T-helper 2 cell treated with Interferon-gamma antibody and Interleukin-4, amounts not matched to agents 5 μg/mL and 100 μg/mL, for 36 hours (primary cell): ENCODE measurements at regions not wholly inside any gene's neighbourhood (a gene's known extent, or its start where the extent isn't known, plus 50 kb on each side); places are given as distances from the start of the nearest gene placed in this dataset.
"Not testable (repeated sequence)": the region's sequence is repeated elsewhere in the genome, so short reads cannot be mapped to it uniquely, and the experiment has no call there.

Experiments
- DNase-seq: peaks from one replicate; pipeline ENCODE4 v3.0.0; 2021; ENCODE audit warnings: low spot score
- H3K27ac Mint-ChIP-seq: one replicate; pipeline ENCODE4 v1.8.0; 2021; ENCODE audit warnings: mild to moderate bottlenecking, mixed read lengths
- H3K27me3 Mint-ChIP-seq: one replicate; pipeline ENCODE4 v1.8.0; 2021; ENCODE audit warnings: low read depth, mixed read lengths
- H3K36me3 Mint-ChIP-seq: one replicate; pipeline ENCODE4 v1.8.0; 2021; ENCODE audit warnings: low read depth, mixed read lengths
- H3K4me1 Mint-ChIP-seq: one replicate; pipeline ENCODE4 v1.8.0; 2021; ENCODE audit warnings: low read depth, mixed read lengths
- H3K4me3 Mint-ChIP-seq: one replicate; pipeline ENCODE4 v1.8.0; 2022; ENCODE audit warnings: mild to moderate bottlenecking, moderate library complexity, mixed read lengths
- H3K9me3 Mint-ChIP-seq: one replicate; pipeline ENCODE4 v1.8.0; 2021; ENCODE audit warnings: mixed read lengths

DNA sequence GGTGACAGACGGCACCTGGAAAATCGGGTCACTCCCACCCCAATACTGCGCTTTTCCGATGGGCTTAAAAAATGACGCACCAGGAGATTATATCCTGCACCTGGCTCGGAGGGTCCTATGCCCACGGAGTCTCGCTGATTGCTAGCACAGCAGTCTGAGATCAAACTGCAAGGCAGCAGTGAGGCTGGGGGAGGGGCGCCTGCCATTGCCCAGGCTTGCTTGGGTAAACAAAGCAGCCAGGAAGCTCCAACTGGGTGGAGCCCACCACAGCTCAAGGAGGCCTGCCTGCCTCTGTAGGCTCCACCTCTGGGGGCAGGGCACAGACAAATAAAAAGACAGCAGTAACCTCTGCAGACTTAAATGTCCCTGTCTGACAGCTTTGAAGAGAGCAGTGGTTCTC, 307.4 kb downstream of the DOK5 start:
- not testable (repeated sequence) for H3K4me3 Mint-ChIP-seq, H3K9me3 Mint-ChIP-seq

DNA sequence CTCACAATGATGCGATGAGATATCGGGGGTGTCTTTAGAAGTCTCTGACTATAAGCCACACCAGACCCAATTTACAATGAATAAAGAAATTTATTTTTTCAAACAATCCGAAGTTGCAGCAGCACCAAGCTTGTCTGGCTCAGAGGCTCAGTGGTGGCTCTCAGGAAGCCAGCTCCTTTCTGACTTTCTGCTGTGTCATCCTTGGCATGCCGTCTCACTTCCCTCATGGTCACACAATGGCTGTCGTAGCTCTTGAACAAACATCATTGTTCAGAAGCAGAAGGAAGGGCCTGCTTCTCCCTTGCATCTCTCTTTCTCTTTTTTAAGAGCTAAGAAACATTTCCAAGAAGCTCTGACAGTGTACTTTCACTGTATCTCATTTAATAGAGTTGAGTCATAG, 299.0 kb downstream of the DOK5 start:
- Mint-ChIP-seq H3K4me3 (no peak overlapping the region), H3K36me3 (no peaks in the 10 kb centered on the region), H3K9me3 (peaks cover 4% of the 10 kb centered on the region), H3K27ac (no peak overlapping the region), H3K4me1 (no peaks in the 10 kb centered on the region), H3K27me3 (no peaks in the 10 kb centered on the region)
- DNase-seq, result no peak

More for the DNA sequence above, 307.4 kb downstream of the DOK5 start:
- H3K4me1 Mint-ChIP-seq, H3K36me3 Mint-ChIP-seq, H3K27me3 Mint-ChIP-seq, H3K27ac Mint-ChIP-seq, DNase-seq: not testable (repeated sequence)

DNA sequence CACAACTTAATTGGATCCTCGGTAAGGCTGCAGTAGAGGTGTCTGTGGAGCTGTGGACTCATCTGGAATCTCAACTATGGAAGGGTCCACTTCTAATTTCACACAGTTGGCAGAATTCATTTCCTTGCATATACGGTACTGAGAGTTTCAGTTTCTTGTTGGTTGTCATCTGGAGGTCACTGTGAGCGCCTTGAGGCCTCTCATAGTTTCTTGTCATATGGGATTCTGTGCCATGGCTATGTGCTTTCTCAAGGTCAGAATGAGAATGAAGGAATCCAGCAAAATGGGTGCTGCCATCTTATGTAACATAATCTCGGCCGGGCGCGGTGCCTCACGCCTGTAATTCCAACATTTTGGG, 298.2 kb downstream of the DOK5 start:
- Mint-ChIP-seq H3K27ac (no peak overlapping the region), H3K4me1 (no peaks in the 10 kb centered on the region), H3K36me3 (no peaks in the 10 kb centered on the region), H3K27me3 (no peaks in the 10 kb centered on the region), H3K9me3 (peaks cover 9% of the 10 kb centered on the region), H3K4me3 (no peak overlapping the region)
- no peak for DNase-seq

DNA sequence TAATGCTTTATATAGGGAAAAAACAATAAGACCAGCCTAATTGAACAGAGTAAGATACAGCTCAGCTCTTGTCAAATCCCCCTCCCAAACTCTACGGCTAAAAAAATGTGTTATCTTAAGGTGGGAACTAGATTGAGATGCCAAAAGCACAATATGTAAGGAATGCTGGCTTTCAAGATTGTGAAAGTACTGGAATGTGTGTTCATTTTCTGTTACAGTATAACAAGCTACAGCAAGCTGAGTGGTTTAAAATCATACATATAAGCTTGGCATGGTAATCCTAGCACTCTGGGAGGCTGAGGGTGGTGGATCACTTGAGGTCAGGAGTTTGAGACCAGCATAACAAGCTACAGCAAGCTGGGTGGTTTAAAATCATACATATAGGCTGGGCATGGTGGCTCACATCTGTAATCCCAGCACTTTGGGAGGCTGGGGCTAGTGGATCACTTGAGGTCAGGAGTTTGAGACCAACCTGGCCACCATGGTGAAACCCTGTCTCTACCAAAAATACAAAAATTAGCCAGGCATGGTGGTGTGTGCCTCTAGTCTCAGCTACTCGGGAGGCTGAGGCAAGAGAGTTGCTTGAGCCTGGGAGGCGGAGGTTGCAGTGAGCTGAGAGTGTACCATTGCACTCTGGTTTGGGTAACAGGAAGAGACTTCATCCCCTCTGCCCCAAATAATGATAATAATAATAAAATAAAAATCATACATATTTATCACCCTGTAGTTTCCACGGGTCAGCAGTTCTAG, 297.7 kb downstream of the DOK5 start:
- Mint-ChIP-seq H3K27me3 (no peaks in the 10 kb centered on the region), H3K36me3 (no peaks in the 10 kb centered on the region), H3K27ac (no peak overlapping the region), H3K4me3 (no peak overlapping the region), H3K9me3 (peaks cover 9% of the 10 kb centered on the region), H3K4me1 (no peaks in the 10 kb centered on the region)
- no peak for DNase-seq

DNA sequence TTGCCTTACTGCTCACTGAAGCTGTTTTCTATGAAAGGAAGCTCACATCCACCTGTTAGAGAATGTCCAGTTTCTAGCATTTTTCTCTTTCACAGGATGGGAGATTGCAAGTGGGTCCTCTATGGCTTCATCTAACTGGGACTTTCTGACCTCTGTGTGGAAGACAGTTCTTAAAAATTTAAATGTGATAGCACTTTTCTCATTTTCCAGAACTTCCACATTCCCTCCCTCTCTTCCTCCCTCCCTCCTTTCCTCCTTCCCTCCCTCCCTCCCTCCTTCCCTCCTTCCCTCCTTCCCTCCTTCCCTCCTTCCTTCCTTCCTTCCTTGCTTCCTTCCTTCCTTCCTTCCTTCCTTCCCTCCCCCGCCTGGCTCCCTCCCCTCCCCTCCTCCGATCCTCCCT, 291.1 kb downstream of the DOK5 start:
- DNase-seq, result no peak
- H3K36me3 Mint-ChIP-seq, result no peaks in the 10 kb centered on the region
- H3K4me3 Mint-ChIP-seq, result no peak overlapping the region
- H3K4me1 Mint-ChIP-seq, result no peaks in the 10 kb centered on the region
- no peak overlapping the region for H3K27ac Mint-ChIP-seq
- H3K9me3 Mint-ChIP-seq, result peaks cover 6% of the 10 kb centered on the region
- H3K27me3 Mint-ChIP-seq, result no peaks in the 10 kb centered on the region

DNA sequence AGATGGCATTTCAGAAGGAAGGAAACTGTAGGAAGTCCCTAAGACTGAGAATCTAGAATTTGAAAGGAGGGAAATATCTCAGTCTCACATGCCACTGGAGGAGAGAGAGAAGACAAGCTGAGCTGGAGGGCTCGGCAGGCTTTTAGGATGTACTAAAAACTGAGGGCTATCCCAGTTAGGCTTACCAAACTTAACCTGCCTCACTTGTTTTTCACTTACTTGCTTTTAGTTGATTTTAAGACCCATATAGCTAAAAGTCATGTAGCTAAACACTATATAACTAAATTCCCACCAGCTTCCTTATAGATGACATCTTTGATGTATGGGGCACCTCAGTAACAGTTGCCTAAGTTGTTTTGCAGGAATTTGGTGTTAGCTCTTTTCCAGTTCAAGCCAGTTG, 288.0 kb downstream of the DOK5 start:
- Mint-ChIP-seq H3K9me3 (peaks cover 11% of the 10 kb centered on the region), H3K27ac (no peak overlapping the region), H3K36me3 (no peaks in the 10 kb centered on the region), H3K4me3 (no peak overlapping the region), H3K27me3 (no peaks in the 10 kb centered on the region), H3K4me1 (no peaks in the 10 kb centered on the region)
- DNase-seq, result no peak

DNA sequence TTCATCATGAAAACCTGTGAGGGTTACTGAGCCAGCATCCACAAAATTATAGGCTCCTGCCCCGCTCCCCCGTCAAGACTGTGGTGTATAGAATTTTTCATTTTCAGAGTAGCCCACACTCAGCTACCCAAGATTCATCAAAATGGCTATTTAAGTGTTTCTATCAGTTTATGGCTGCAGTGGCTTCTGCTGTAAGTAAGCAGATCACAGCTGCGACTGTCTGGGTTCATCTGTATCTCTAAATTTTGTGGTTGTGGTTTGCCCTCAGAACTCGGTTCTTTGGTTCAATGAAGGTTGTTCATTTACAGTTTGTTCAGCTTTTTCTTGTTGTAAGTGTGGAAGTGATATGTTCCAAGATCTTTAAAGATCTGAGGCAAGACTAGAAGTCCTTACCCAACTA, 284.2 kb downstream of the DOK5 start:
- Mint-ChIP-seq H3K4me3 (no peak overlapping the region), H3K27ac (no peak overlapping the region), H3K36me3 (no peaks in the 10 kb centered on the region), H3K4me1 (no peaks in the 10 kb centered on the region), H3K9me3 (peaks cover 19% of the 10 kb centered on the region), H3K27me3 (no peaks in the 10 kb centered on the region)
- no peak for DNase-seq

DNA sequence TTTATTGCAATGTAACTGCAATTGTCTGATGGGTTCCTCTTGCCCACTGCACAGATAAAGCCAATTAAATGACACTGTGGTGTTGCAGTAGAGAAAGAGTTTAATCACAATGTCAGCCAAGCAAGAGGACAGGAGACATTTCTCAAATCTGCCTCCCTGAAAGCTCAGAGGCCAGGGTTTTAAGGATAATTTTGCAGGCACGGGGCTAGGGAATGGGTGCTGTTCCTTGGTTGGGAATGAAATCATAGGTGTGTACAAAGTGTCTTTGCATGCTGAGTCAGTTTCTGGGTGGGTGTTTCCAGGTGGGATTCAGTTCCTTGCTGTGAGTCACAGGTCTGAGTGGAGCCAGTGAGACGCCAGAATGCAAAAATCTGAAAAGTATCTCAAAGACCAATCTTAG, 271.4 kb downstream of the DOK5 start:
- no peaks in the 10 kb centered on the region for H3K4me1 Mint-ChIP-seq
- no peaks in the 10 kb centered on the region for H3K27me3 Mint-ChIP-seq
- H3K36me3 Mint-ChIP-seq, result no peaks in the 10 kb centered on the region
- H3K9me3 Mint-ChIP-seq, result peaks cover 24% of the 10 kb centered on the region
- no peak overlapping the region for H3K4me3 Mint-ChIP-seq
- H3K27ac Mint-ChIP-seq, result no peak overlapping the region
- DNase-seq, result no peak

DNA sequence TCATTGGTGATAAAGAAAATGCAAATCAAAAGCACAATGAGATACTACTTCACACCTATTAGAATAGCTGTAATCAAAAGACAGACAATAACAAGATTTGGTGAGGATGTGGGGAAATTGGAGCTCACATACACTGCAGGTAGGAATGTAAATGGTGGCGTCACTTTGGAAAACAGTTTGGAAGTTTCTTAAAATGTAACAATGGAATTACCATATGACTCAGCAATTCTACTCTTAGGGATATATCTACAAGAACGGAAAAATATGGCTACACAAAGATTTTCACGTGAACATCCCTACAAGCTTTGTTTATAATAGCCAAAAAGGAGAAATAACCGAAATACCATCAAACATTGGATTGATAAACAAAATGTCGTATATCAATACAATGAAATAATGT, 270.4 kb downstream of the DOK5 start:
- H3K27me3 Mint-ChIP-seq, result no peaks in the 10 kb centered on the region
- H3K36me3 Mint-ChIP-seq, result no peaks in the 10 kb centered on the region
- H3K27ac Mint-ChIP-seq, result no peak overlapping the region
- H3K4me1 Mint-ChIP-seq, result no peaks in the 10 kb centered on the region
- H3K9me3 Mint-ChIP-seq, result peaks cover 24% of the 10 kb centered on the region
- no peak for DNase-seq
- H3K4me3 Mint-ChIP-seq, result no peak overlapping the region

DNA sequence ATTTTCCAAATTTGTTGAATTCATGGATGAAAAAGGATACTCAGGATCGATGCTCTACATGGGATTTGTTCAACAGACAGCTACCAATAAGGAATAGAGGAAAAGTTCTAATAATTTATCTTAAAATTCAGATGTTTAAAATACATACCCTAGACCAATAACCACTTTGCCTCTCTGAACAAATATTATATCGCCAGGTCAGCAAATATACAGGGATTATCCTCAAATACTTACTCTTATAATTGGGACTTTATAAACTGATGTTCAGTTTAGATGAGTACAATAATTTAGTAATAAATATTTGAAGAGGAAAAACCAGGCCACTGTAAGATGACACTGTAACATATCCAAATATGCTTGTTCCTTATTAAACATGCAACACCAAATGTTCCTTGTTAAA, 268.7 kb downstream of the DOK5 start:
- no peaks in the 10 kb centered on the region for H3K27me3 Mint-ChIP-seq
- H3K4me3 Mint-ChIP-seq, result no peak overlapping the region
- H3K36me3 Mint-ChIP-seq, result no peaks in the 10 kb centered on the region
- DNase-seq, result no peak
- no peaks in the 10 kb centered on the region for H3K4me1 Mint-ChIP-seq
- no peak overlapping the region for H3K27ac Mint-ChIP-seq
- H3K9me3 Mint-ChIP-seq, result peaks cover 17% of the 10 kb centered on the region

DNA sequence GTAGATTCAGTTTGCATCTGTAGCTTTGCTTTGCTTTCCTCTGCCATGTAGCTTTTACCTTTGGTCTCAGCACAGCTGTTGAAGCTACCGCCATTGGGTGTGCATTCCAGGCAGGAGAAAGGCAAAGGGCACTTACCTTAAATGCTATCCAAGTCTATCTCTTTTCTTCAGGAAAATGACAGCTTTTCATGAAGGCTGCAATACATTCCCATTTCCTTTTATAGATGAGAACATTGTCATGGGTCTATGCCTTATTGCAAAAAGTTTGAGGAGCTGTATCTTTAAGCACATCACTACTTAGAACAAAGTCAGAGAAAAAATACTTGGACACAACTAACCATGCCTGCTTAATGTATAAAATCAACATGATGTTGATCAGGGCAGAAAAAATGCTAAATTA, 266.8 kb downstream of the DOK5 start:
- Mint-ChIP-seq H3K27me3 (no peaks in the 10 kb centered on the region), H3K36me3 (no peaks in the 10 kb centered on the region), H3K4me3 (no peak overlapping the region), H3K27ac (no peak overlapping the region), H3K9me3 (peaks cover 7% of the 10 kb centered on the region), H3K4me1 (no peaks in the 10 kb centered on the region)
- DNase-seq, result no peak

DNA sequence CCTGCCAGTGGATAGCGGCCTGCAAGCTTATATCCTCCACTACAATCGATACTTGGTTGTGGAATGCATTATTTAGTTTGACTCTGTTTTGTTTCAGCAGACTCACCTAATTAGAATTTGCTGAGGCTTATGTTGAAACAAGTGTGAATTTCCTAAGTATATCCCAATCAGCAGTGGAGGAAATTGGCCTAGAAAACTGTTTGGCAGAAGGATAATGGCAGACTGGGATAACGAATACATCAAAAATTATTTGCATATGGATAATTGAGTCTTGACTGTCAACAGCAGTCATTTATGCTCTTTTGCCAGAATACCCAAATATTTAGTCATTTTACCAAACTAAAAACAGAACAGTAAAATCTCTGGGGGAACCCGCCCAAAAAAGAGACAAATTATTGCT, 261.0 kb downstream of the DOK5 start:
- no peaks in the 10 kb centered on the region for H3K27me3 Mint-ChIP-seq
- DNase-seq, result no peak
- no peaks in the 10 kb centered on the region for H3K4me1 Mint-ChIP-seq
- no peak overlapping the region for H3K27ac Mint-ChIP-seq
- H3K9me3 Mint-ChIP-seq, result no peaks in the 10 kb centered on the region
- no peak overlapping the region for H3K4me3 Mint-ChIP-seq
- H3K36me3 Mint-ChIP-seq, result no peaks in the 10 kb centered on the region

DNA sequence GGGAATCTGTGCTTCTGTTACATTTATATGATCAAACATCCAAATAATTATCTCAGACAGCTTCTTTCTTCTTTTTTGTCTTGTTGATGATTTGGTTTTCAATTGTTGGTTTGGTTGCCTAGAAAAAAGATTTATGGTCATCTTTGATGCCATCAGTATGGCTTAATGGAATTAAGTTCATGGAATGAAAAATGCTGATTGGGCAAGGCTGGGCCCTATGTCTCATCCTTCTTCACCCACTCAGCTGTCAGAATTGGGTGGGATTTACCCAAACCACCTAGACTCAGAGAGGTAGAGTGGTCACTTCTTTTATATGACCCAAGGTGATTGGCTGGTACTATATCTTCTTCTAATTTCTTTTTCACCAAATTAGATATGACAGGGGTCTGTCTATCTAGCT, 258.3 kb downstream of the DOK5 start:
- H3K36me3 Mint-ChIP-seq, result no peaks in the 10 kb centered on the region
- no peaks in the 10 kb centered on the region for H3K4me1 Mint-ChIP-seq
- no peaks in the 10 kb centered on the region for H3K9me3 Mint-ChIP-seq
- H3K27me3 Mint-ChIP-seq, result no peaks in the 10 kb centered on the region
- no peak overlapping the region for H3K4me3 Mint-ChIP-seq
- H3K27ac Mint-ChIP-seq, result no peak overlapping the region
- DNase-seq, result no peak

DNA sequence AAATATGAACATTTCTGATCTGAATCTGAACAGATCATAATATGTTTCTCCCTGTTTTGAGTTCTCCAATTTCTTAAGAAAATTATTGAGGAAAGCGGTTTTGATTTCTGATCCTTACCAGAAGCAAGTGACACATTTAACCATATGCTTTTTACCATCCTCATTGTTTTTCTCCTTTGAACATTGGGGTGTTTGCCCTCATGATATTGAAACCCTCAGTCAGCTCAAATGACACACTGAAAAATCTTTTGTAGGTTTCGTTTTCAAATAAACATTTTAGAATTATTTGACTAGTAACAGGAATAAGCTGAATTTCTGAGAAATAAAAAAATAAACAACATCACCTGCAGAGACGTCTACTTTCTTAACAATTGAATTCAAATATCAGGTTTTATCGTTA, 252.1 kb downstream of the DOK5 start:
- DNase-seq, result no peak
- H3K27me3 Mint-ChIP-seq, result no peaks in the 10 kb centered on the region
- H3K36me3 Mint-ChIP-seq, result no peaks in the 10 kb centered on the region
- no peaks in the 10 kb centered on the region for H3K9me3 Mint-ChIP-seq
- no peak overlapping the region for H3K27ac Mint-ChIP-seq
- H3K4me1 Mint-ChIP-seq, result no peaks in the 10 kb centered on the region
- H3K4me3 Mint-ChIP-seq, result no peak overlapping the region

DNA sequence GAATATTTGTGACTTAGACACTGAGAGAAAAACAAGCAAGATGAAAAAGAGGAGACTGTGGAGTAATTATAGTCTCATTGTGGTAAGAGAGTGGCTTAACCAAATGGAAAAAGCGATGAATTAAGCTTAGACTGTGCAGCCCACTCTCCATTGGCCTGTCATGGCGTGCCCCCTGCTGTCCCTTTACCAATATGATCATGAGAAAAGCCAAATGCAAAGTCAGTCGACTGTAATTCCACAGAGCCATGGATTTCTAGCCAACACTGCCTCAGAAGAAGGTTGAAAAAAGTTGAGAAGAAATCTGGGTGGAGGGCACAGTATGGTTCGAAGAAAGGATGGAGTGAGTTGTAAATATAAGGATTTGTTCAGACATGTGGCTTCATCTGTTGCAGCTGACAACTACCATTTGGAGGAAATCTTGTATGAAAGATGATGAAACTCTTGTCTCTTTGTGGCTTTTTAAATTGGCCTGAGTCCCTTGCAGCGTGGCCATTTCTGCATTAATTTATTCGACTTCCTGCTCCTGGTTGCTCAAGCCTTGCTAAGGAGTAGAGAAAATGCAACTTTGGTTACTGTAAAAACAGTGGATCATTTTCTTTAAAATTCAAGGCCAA, 251.4 kb downstream of the DOK5 start:
- Mint-ChIP-seq H3K9me3 (no peaks in the 10 kb centered on the region), H3K27ac (no peak overlapping the region), H3K27me3 (no peaks in the 10 kb centered on the region), H3K4me3 (no peak overlapping the region), H3K4me1 (no peaks in the 10 kb centered on the region), H3K36me3 (no peaks in the 10 kb centered on the region)
- DNase-seq, result no peak
